ENCODE measurements at regions not wholly inside any gene's neighbourhood (a gene's known extent, or its start where the extent isn't known, plus 50 kb on each side); places are given as distances from the start of the nearest gene placed in this dataset.

- TF ChIP-seq, protein P1, sequence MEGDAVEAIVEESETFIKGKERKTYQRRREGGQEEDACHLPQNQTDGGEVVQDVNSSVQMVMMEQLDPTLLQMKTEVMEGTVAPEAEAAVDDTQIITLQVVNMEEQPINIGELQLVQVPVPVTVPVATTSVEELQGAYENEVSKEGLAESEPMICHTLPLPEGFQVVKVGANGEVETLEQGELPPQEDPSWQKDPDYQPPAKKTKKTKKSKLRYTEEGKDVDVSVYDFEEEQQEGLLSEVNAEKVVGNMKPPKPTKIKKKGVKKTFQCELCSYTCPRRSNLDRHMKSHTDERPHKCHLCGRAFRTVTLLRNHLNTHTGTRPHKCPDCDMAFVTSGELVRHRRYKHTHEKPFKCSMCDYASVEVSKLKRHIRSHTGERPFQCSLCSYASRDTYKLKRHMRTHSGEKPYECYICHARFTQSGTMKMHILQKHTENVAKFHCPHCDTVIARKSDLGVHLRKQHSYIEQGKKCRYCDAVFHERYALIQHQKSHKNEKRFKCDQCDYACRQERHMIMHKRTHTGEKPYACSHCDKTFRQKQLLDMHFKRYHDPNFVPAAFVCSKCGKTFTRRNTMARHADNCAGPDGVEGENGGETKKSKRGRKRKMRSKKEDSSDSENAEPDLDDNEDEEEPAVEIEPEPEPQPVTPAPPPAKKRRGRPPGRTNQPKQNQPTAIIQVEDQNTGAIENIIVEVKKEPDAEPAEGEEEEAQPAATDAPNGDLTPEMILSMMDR (IDR thresholded peaks at IDR 0.05; ENCODE audit: low read depth, low read length, missing input control), result no peak
- TF ChIP-seq EGR1 (IDR thresholded peaks at IDR 0.05; ENCODE audit: low read depth in 2 of 2) (no peak), SP1 (IDR thresholded peaks at IDR 0.05) (no peak), REST (IDR thresholded peaks at IDR 0.05) (no peak), GABPA (IDR thresholded peaks at IDR 0.05 in 1 of 2, conservative IDR thresholded peaks at IDR 0.05 in 1 of 2) (no peak), RAD21 (IDR thresholded peaks at IDR 0.05) (no peak), JUND (IDR thresholded peaks at IDR 0.05) (no peak), FOXA2 (IDR thresholded peaks at IDR 0.05) (no peak)
- TF ChIP-seq, protein P2, sequence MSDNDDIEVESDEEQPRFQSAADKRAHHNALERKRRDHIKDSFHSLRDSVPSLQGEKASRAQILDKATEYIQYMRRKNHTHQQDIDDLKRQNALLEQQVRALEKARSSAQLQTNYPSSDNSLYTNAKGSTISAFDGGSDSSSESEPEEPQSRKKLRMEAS (IDR thresholded peaks at IDR 0.05), result no peak
Observed at GRCh38 chr5:67903656-67904055, 311.9 kb upstream of the PIK3R1 start.

All from liver (tissue), 3 donors.